ENCODE measurements at regions not wholly inside any gene's neighbourhood (a gene's known extent, or its start where the extent isn't known, plus 50 kb on each side); places are given as distances from the start of the nearest gene placed in this dataset.

DNA sequence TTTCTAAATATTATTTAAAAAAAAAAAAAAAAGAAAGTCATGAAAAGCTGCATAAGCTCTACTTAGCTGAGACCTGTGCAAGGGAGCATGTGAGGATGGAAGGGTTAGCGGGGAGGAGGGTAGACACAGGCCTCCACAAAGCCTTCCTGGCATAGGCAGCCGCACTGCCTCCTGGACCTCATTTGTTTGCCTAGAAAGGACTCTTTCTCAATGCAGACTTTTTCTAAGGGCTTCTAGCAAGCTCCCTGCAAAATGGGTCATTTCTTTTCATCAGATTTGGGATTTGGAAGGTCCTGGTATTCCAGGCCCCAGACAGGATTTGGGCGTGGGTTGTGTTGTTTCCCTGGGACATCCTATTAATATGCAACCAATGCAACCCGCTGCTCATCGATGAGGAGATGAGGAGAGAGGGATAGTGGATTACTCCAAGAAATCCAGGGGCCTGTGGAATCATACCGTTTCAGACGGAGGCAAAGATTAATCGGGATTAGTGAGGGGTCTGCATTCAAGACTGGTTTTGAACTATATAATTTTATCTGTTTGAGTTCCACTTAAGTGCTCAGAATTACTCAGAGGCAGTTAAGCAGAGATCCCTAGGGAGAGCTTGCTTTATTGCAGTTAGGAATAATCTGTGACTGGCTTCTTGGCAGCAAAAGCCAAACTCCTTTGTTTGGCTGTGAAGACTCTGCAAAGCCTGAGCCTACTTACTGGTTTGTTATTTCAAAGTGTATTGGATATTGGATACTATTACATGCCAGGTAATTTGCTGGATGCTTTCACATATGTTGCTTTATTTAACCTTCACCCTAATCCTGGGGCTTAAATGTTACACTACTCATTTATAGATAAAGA lies 106.9 kb upstream of the NAV2 start:
- H3K4me3 ChIP-seq (ENCODE audit: low read depth, low read length) = no peak overlapping the region
- DNase-seq (ENCODE audit: low read depth) = no peak
- no peak for TF ChIP-seq CTCF (IDR thresholded peaks at IDR 0.05; ENCODE audit: low read depth, low read length)
- no peak for TF ChIP-seq MAX (IDR thresholded peaks at IDR 0.05; ENCODE audit: low read depth, low read length)

GRCh38 chr11:19604679-19605375 lies 107.8 kb upstream of the NAV2 start:
- TF ChIP-seq MAX (IDR thresholded peaks at IDR 0.05; ENCODE audit: low read depth, low read length) (no peak), MYC (IDR thresholded peaks at IDR 0.05; ENCODE audit: low read depth, low read length) (no peak), CTCF (IDR thresholded peaks at IDR 0.05; ENCODE audit: low read depth, low read length) (no peak), POLR2A (IDR thresholded peaks at IDR 0.05; ENCODE audit: extremely low read depth, insufficient read length) (no peak)
- no peak for DNase-seq (ENCODE audit: low read depth)
- no peak overlapping the region for H3K4me3 ChIP-seq (ENCODE audit: low read depth, low read length)

DNA sequence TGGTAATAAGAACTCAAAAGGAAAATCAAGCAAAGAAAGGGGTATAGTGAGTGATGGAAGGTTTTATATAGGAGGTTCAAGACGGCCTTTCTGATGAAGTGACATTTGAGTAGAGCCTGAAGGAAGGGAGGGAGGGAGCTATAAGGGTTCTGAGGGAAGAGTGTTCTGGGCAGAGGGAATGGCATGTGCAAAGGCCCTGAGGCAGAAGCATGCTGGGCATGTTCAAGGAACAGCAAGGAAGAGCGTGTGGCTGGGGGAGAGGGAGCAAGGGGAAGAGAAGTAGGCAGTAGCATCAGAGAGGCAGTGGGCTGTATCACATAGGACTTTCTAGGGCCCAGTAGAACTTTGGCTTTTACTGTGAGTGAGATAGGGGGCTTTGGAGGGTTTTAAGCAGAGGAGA lies 108.9 kb upstream of the NAV2 start:
- no peak for DNase-seq (ENCODE audit: low read depth)
- TF ChIP-seq MAX (IDR thresholded peaks at IDR 0.05; ENCODE audit: low read depth, low read length) (no peak), POLR2A (IDR thresholded peaks at IDR 0.05; ENCODE audit: extremely low read depth, insufficient read length) (no peak), CTCF (IDR thresholded peaks at IDR 0.05; ENCODE audit: low read depth, low read length) (no peak), MYC (IDR thresholded peaks at IDR 0.05; ENCODE audit: low read depth, low read length) (no peak)

DNA sequence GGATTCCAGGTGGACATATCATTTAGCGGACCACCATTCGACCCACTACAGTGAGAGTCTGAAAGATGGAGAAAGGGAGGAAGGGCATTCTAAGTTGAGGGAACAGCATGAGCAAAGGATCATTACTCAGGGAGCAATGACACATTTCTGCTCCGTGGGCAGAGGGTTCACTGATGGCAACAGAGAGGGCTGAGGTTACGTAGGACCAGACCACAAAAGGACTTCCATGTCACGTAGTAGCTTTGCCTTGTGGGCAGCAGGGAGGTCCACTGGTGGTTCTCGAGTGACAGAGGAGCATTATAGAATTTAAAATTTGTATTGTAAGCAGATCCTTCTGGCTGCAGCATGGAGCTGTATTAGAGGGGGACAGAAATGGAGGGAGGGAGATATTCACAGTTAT lies 109.7 kb upstream of the NAV2 start:
- no peak for DNase-seq (ENCODE audit: low read depth)
- no peak overlapping the region for H3K4me3 ChIP-seq (ENCODE audit: low read depth, low read length)
- TF ChIP-seq CTCF (IDR thresholded peaks at IDR 0.05; ENCODE audit: low read depth, low read length) (no peak), POLR2A (IDR thresholded peaks at IDR 0.05; ENCODE audit: extremely low read depth, insufficient read length) (no peak), MYC (IDR thresholded peaks at IDR 0.05; ENCODE audit: low read depth, low read length) (no peak), MAX (IDR thresholded peaks at IDR 0.05; ENCODE audit: low read depth, low read length) (no peak)

More for the DNA sequence above, 108.9 kb upstream of the NAV2 start:
- H3K4me3 ChIP-seq (ENCODE audit: low read depth, low read length) = no peak overlapping the region

- TF ChIP-seq CTCF (IDR thresholded peaks at IDR 0.05; ENCODE audit: low read depth, low read length) (no peak), MAX (IDR thresholded peaks at IDR 0.05; ENCODE audit: low read depth, low read length) (no peak), MYC (IDR thresholded peaks at IDR 0.05; ENCODE audit: low read depth, low read length) (no peak), POLR2A (IDR thresholded peaks at IDR 0.05; ENCODE audit: extremely low read depth, insufficient read length) (no peak)
- no peak for DNase-seq (ENCODE audit: low read depth)
- no peak overlapping the region for H3K4me3 ChIP-seq (ENCODE audit: low read depth, low read length)
Observed at GRCh38 chr11:19602406-19602805, 110.2 kb upstream of the NAV2 start.

Measured in NB4 (cell line).